HG03095 (cell line): ENCODE measurements at regions not wholly inside any gene's neighbourhood (a gene's known extent, or its start where the extent isn't known, plus 50 kb on each side); places are given as distances from the start of the nearest gene placed in this dataset.
"Not testable (repeated sequence)": the region's sequence is repeated elsewhere in the genome, so short reads cannot be mapped to it uniquely, and the experiment has no call there.

ENCODE experiments used
- ATAC-seq: cut with Tn5 transposase; IDR thresholded peaks from one replicate; pipeline ENCODE4 v1.9.1; 2021; ENCODE audit warnings: moderate library complexity; ENCODE audit not compliant: unreplicated experiment

DNA sequence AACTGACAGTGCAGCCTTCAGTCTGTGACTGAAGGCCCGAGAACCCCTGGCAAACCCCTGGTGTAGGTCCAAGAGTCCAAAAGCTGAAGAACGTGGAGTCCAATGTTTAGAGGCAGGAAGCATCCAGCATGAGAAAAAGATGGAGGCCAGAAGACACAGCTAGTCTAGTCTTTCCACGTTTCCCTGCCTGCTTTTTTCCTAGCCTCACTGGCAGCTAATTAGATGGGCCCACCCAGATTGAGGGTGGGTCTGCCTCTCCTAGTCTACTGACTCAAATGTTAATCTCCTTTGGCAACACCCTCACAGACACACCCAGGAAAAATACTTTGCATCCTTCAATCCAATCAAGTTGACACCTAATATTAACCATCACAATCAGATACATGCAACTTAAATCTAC, 87.8 kb downstream of the TENT5D start:
- ATAC-seq, result not testable (repeated sequence)

DNA sequence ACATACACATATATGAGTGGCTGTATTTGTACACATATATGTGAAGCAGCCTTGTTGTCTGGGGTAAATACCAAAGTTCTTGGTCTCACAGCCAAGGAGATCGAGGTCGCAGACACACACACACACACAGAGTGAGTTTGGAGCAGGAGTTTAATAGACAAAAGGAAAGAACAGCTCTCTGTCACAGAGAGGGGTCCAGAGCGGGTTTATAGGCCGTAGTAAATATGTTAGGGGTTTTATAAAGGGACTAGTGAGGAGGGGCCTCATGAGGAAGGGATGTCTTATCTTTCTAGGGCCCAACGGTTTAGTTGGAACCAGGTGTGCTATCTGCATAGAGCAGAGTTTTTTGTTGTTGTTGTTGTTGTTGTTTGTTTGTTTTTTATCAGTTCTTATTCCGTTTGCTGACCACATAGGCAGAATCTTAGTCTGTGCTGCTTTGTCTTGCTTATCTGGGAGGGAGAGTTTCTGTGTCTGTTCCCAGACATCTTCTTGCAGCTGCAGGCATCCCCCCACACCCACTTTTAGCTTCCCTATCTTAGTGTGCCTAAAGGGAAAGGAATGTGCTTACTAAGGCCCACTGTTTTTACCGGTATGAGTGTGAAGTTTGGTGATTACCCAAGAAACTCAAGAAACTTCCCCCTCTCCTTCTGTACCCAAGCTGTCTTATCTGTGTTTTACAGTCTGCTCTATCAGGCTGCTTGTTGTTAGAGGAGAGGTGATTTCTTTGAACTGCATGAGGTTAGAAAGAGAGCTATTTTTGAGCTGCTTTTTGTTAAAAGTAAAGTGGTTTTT, 91.9 kb downstream of the TENT5D start:
- ATAC-seq, result no peak

DNA sequence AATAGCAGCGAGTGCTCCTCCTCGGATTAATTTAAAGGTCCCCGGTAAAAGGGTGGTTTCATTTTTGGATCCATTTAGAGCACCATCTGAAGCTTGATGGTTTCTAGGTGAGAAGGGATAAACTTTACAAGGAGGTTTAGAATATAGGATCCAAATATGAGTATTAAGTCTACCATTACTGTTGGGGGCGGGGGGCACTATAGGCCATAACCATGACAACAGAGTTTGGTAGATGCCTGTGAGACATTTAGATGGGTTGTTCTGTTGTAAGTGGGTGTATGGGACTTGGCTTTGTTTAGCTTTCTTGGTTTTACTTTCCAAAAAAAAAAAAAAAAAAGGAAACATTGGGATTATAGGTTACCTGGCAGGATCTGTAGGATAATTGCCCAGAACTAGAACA, 92.7 kb downstream of the TENT5D start:
- no peak for ATAC-seq

DNA sequence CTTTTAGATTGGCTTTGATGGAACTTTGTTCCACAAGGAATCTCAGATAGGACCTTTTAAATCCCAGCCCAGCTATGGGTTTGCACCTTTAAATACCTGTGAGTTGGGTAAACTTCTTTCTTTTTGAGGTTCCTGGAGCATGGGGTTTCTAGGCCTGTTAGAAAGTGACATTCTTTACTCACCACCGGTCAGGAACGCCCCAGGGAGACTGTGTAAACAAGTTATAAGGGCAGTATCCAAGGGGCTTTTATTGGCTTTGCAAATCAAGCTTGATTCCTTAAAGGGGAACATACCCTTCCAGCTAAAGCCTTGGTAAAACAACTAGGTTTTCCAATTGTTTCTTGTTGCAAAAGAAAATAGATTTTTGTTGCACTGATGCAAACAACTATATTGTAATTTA, 93.4 kb downstream of the TENT5D start:
- ATAC-seq, result no peak

DNA sequence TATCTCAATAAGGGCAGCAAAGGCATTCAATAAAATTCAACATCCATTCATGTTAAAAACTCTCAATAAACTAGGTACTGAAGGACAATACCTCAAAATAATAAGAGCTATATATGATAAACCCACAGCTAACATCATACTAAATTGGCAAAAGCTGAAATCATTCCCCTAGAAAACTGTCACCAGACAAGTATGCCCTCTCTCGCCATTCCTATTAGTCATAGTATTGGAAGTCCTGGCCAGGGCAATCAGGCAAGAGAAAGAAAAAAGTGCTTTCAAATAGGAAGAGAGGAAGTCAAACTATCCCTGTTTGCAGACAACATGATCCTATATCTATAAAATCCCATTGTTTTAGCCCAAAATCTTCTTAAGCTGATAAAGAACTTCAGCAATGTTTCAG, 116.8 kb downstream of the TENT5D start:
- no peak for ATAC-seq

DNA sequence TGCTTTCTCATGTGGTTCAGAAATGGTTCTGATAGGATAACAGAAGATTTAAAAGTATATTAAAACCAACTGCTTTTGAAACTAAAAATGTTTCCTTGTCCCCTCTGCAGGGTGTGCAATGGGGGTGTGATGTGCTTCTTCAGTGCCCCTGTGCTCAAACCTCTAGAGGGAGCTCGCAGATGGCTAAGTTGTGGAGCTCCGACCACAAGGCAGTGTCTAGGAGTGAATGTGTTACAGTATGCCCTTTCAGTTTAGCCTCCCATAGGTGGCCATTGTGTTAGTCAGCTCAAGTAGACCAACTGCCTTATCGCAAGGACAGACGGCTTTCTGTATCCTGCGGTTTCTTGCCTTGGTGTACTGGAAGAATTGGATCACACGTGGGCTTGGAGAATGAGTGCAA, 130.5 kb downstream of the TENT5D start:
- no peak for ATAC-seq

DNA sequence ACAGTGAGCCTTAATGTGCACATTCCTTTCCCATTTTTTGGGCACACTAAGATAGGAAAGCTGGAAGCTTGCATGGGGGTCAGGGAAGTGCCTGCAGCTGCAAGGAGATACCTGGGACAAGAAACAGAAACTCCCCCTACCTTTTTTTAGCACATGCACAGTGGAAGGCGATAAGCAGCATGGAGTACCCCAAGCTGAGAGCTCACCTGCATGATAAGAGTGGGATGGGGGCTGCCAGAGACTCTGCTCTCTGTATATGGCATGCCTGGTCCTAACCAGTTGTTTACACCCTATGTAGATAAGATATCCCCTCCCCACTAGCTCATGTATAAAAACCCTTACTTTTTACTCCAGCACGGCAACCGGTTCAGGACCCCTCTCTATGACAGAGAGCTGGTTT, 135.9 kb downstream of the TENT5D start:
- no peak for ATAC-seq

DNA sequence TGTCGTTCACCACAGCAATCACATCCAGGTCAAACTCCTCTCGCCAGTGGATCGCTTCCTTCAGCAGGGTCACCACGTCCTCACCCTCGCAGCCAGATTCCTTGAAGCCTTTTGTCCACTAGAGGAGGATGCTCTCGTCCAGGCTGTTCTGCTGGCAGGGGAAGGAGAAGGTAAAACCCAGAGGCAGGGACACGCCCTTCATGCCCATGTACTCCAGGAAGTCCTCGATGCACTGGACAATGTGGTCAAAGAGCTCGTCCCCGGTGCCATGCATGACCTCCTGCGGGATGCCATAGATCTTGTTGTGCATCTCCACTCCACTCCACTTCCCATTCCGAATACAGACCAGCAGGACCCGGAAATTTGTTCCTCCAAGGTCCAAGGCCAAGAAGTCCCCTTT, 152.4 kb downstream of the TENT5D start:
- no peak for ATAC-seq

DNA sequence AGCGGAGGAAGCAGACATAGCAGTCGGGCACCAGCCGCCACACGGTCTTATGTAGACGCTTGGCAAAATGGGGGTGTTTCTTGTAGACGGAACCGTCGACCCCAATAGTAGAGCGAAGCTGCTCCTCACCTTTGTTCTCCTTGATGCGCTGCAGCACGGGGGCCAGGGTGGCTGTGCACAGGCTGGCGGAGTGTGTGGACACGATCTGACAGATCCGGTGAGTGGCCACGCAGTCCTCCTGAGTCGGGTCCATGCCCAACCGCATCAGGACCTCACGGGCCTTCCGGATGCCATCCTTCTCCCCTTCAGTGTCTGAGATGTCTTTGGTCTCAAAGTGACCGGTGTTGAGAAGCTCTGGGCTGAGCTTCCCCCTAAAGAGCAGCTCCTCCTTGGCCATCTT, 153.0 kb downstream of the TENT5D start:
- ATAC-seq, result no peak

DNA sequence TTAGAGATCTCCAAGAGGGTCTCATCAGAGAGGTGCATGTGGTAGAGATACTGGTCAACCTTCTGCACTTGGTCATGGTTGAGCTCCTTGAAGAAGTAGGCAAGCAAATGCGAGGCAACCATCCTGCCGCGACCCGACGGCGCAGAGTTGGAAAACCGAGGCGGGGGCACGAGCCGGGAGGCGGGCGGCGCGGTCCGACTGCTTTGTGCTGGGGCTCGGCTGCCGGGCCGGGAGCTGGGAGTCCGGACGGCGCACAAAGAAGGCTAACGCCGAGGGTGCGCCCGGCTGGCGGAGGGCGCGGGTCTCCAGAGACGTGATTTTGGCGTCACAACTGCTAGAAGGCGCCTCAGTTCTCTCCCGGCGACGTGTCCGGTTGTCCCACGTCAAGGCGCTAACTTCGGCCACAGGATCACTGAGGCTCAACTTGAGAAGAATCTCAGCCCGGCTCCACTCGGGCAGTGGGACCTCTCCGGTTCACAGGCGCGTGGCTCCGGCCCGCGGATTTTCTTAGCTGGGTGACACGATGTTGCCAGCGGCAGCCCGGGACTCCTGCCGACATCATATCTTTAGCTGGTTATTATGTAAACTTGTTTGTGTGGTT, 154.3 kb downstream of the TENT5D start:
- not testable (repeated sequence) for ATAC-seq

DNA sequence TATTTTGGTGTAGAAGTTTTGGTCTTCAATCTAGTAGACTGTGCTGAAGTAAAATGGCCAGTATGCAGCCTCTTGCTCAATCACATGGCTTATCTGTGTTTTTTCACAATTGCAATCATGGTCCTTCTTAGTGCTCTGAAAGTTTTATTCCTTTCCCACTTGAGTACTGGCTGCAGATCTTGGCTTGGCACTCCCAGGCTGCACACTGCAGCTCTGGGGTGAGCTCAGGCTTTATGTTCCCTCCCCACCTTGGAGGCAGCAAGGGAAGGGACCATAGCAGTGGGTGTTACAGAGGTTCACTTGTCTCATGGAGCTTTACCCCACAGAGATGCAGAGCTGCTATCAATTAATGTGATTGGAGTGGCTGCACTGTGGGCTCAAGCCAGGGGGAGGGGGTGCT, 156.0 kb downstream of the TENT5D start:
- ATAC-seq, result no peak

DNA sequence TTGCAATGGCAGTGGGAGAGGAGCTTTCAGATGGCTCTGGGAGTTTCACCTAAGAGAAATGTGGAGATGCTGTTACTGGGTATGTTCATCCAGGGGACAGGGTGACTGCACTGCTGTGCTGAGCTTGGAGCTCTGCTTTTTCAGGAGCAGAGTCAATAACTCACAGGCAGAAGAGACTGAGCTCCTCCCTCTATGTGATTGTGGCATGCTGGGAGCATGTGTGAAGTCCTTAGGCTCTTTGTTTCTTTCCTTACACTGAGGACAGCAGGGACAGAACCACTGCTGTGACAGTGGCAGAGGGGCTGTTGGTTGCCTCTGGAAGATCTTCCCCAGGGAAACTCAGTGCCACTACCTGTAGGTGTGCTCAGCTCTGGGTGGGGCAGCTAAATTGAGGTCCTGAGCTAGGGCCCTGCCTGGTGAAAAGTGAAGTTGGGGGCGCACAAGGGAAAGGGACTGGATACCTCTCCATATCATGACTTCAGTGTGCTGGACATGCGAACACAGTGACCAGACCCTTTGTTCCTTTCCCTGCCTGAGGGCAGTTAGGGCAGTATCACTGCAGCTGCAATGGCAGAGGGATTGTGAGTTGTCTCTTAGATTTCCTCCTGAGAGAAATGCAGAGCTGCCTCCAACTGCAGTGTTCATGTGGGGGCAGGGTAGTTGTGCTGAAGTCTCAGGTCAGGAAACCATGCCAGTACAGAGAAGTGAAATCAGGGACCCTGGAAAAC, 156.7 kb downstream of the TENT5D start:
- no peak for ATAC-seq

DNA sequence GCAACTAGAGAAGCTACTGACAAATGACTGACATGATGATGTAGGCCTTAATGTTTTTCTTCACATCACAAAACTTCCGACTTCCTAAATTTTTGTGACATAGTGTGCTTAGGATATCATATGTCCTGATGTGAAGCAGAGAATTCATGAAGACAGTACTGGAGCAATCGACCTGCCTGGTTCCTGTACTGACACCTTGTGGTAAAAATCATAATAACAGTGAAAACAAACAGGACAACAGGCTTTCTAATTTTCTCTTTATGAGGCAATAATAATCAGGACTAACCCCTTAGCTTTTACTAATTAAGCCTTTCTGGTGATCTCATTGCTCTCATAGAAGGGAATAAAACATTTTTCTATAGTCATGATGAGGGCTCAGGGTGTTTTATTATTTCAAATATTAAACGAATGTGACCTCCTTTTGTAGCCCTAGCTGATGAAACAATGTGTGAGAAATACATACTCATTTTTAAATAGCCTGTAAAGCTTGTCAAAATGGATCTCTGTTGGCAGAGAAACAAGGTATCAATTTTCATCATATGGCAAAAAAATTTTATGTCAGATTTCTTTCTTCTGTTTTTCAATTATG, 158.4 kb downstream of the TENT5D start:
- ATAC-seq, result peak; percentile 69

DNA sequence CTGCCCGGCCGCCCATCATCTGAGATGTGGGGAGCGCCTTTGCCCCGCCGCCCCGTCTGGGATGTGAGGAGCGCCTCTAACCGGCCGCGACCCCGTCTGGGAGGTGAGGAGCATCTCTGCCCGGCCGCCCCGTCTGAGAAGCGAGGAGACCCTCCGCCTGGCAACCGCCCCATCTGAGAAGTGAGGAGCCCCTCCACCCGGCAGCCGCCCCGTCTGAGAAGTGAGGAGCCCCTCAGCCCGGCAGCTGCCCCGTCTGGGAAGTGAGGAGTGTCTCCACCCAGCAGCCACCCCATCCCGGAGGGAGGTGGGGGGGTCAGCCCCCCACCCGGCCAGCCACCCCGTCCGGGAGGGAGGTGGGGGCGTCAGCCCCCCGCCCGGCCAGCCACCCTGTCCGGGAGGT, 170.7 kb downstream of the TENT5D start:
- ATAC-seq, result not testable (repeated sequence)

DNA sequence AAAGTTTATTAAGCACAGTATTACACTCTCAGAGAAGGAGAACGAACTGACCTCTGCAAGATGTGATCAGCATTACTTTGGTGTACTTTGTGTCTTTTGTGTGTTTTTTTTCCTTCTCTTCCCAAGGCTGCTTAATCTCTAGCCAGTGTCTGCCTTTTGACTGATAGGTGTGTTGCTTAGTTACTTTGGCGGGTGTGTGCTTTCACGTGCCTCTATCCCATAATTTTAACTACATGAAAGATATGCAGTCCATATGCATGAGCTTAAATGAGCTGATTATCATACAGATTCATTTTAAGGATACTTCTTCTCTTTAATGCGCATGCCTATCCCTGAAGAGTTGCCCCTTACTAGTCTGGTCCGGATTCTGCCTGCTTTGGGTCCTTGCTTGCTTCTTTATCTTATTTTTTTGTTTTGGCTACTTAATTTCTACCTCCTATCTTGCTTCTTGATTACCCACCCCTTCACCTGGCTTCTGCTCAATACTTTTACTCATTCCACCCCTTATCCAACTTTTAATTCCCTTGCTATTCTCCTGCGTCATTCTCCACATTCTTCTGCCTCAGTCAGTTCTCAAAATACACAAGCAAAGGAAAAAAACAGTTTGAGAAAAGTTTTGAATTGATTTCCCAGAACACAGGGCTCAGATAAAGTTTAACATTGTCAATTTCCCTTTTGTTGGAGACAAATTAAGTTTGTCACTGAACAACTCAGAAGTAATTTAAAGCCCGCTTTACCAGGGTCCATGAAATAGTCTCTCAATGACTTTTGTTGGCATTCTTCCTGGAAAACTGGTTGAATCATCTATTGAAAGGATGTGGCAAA, 182.0 kb downstream of the TENT5D start:
- no peak for ATAC-seq
